ENCODE measurements at regions not wholly inside any gene's neighbourhood (a gene's known extent, or its start where the extent isn't known, plus 50 kb on each side); places are given as distances from the start of the nearest gene placed in this dataset.

DNA sequence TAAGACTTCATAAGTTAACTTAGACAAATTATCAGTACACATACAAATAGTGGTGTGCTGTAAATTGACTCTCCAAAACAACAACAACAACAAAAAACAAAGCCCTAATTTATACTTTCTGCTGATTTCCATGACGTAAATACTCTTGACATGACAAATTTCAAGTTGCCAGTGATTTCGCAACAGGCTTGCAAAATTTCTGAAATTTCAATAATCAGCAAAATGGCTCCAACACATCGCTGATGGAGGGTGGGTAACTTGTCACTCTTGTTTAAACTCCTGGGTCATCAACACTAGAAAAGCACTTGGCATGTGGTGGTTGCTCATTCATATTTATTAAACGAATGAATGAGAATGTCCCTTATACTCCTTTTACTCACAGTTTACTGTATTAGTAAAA is 205.2 kb upstream of the SATB1 start:
- Histone ChIP-seq H3K4me1 (ENCODE audit: control insufficient read depth, extremely low read depth, insufficient read depth, low read length) (no peaks in the 10 kb centered on the region), H3K9me3 (ENCODE audit: control insufficient read depth, low read depth, low read length) (no peaks in the 10 kb centered on the region), H3K79me2 (ENCODE audit: control insufficient read depth, insufficient read depth, low read length) (no peaks in the 10 kb centered on the region), H3K36me3 (ENCODE audit: control insufficient read depth in 2 of 2, extremely low read depth in 1 of 2, insufficient read depth in 2 of 2, low read length in 2 of 2) (no peaks in the 10 kb centered on the region), H3K9ac (ENCODE audit: control insufficient read depth, extremely low read depth, insufficient read depth, low read length) (no peak overlapping the region), H4K20me1 (ENCODE audit: control insufficient read depth, extremely low read depth, insufficient read depth, low read length) (no peaks in the 10 kb centered on the region), H2AFZ (ENCODE audit: control insufficient read depth, low read length) (no peak overlapping the region), H3K27me3 (ENCODE audit: control insufficient read depth, extremely low read depth, insufficient read depth, low read length) (no peaks in the 10 kb centered on the region), H3K4me2 (ENCODE audit: control insufficient read depth, extremely low read depth, insufficient read depth, low read depth, low read length) (no peak overlapping the region), H3K27ac (ENCODE audit: control insufficient read depth, insufficient read depth, low read length) (no peak overlapping the region), H3K4me3 (ENCODE audit: control insufficient read depth in 2 of 3, extremely low read depth in 1 of 3, insufficient read depth in 2 of 3, low read depth in 1 of 3, low read length in 3 of 3) (no peak overlapping the region), H3K9me1 (ENCODE audit: control insufficient read depth, extremely low read depth, insufficient read depth, low read length) (no peaks in the 10 kb centered on the region)
- FAIRE-seq = no peak
- no peak for DNase-seq (ENCODE audit: low read depth, low spot score)
- TF ChIP-seq EZH2 (IDR thresholded peaks at IDR 0.05; ENCODE audit: low read length) = no peak
- TF ChIP-seq, protein P1, sequence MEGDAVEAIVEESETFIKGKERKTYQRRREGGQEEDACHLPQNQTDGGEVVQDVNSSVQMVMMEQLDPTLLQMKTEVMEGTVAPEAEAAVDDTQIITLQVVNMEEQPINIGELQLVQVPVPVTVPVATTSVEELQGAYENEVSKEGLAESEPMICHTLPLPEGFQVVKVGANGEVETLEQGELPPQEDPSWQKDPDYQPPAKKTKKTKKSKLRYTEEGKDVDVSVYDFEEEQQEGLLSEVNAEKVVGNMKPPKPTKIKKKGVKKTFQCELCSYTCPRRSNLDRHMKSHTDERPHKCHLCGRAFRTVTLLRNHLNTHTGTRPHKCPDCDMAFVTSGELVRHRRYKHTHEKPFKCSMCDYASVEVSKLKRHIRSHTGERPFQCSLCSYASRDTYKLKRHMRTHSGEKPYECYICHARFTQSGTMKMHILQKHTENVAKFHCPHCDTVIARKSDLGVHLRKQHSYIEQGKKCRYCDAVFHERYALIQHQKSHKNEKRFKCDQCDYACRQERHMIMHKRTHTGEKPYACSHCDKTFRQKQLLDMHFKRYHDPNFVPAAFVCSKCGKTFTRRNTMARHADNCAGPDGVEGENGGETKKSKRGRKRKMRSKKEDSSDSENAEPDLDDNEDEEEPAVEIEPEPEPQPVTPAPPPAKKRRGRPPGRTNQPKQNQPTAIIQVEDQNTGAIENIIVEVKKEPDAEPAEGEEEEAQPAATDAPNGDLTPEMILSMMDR (optimal IDR thresholded peaks at IDR 0.05 in 1 of 3, IDR thresholded peaks at IDR 0.05 in 1 of 3, conservative IDR thresholded peaks at IDR 0.05 in 1 of 3; ENCODE audit: extremely low read depth in 1 of 3, insufficient read depth in 2 of 3, low read length in 3 of 3) = no peak
- dilution Hi-C loops (cut with MboI; ENCODE audit: extremely low pct_ligation_motif_present, low sequenced_read_pairs) = no loop called here

DNA sequence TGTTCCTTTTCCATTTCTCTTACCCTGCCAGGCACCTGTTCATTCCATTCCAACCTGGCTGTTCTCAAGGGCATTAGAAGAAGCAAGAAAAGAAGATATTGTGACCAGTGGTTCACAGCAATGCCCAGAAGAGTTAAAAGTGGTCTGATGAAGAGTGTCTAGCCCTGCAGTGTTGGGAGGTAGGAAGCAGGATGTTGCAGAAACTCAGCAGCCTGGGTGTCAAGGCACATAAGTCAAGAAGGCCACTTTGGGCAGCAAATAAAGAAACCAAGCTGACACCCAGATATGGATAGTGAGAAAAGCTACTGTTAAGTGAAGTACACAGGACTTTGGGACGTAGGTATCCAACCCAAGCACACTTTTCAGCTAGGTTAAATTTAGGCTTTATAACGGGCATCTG is 199.9 kb upstream of the SATB1 start:
- H3K4me1 ChIP-seq (ENCODE audit: control insufficient read depth, extremely low read depth, insufficient read depth, low read length) = no peaks in the 10 kb centered on the region
- TF ChIP-seq EZH2 (IDR thresholded peaks at IDR 0.05; ENCODE audit: low read length) = no peak
- TF ChIP-seq, protein P1 (optimal IDR thresholded peaks at IDR 0.05 in 1 of 3, IDR thresholded peaks at IDR 0.05 in 1 of 3, conservative IDR thresholded peaks at IDR 0.05 in 1 of 3; ENCODE audit: extremely low read depth in 1 of 3, insufficient read depth in 2 of 3, low read length in 3 of 3) = no peak
- H3K27me3 ChIP-seq (ENCODE audit: control insufficient read depth, extremely low read depth, insufficient read depth, low read length) = no peaks in the 10 kb centered on the region
- H3K4me3 ChIP-seq (ENCODE audit: control insufficient read depth in 2 of 3, extremely low read depth in 1 of 3, insufficient read depth in 2 of 3, low read depth in 1 of 3, low read length in 3 of 3) = no peak overlapping the region
- H3K36me3 ChIP-seq (ENCODE audit: control insufficient read depth in 2 of 2, extremely low read depth in 1 of 2, insufficient read depth in 2 of 2, low read length in 2 of 2) = no peaks in the 10 kb centered on the region
- dilution Hi-C loops (cut with MboI; ENCODE audit: extremely low pct_ligation_motif_present, low sequenced_read_pairs) = no loop called here
- no peaks in the 10 kb centered on the region for H4K20me1 ChIP-seq (ENCODE audit: control insufficient read depth, extremely low read depth, insufficient read depth, low read length)
- H3K9me1 ChIP-seq (ENCODE audit: control insufficient read depth, extremely low read depth, insufficient read depth, low read length) = no peaks in the 10 kb centered on the region
- FAIRE-seq = no peak
- no peak overlapping the region for H2AFZ ChIP-seq (ENCODE audit: control insufficient read depth, low read length)
- H3K79me2 ChIP-seq (ENCODE audit: control insufficient read depth, insufficient read depth, low read length) = no peaks in the 10 kb centered on the region
- no peaks in the 10 kb centered on the region for H3K9me3 ChIP-seq (ENCODE audit: control insufficient read depth, low read depth, low read length)
- H3K4me2 ChIP-seq (ENCODE audit: control insufficient read depth, extremely low read depth, insufficient read depth, low read depth, low read length) = no peak overlapping the region
- no peak overlapping the region for H3K27ac ChIP-seq (ENCODE audit: control insufficient read depth, insufficient read depth, low read length)
- no peak overlapping the region for H3K9ac ChIP-seq (ENCODE audit: control insufficient read depth, extremely low read depth, insufficient read depth, low read length)
- no peak for DNase-seq (ENCODE audit: low read depth, low spot score)

All from keratinocyte (primary cell).